Endothelial cell of hepatic sinusoid (primary cell): ENCODE measurements at regions not wholly inside any gene's neighbourhood (a gene's known extent, or its start where the extent isn't known, plus 50 kb on each side); places are given as distances from the start of the nearest gene placed in this dataset.

Source experiments
- in situ Hi-C: cut with HindIII; loops from 2 replicates; pipeline ENCODE4 v1.10.0; 2017; ENCODE audit warnings: low sequenced_read_pairs

GRCh38 chr2:221142341-221142740 is 429.8 kb downstream of the EPHA4 start:
- in situ Hi-C loops, result no loop called here

DNA sequence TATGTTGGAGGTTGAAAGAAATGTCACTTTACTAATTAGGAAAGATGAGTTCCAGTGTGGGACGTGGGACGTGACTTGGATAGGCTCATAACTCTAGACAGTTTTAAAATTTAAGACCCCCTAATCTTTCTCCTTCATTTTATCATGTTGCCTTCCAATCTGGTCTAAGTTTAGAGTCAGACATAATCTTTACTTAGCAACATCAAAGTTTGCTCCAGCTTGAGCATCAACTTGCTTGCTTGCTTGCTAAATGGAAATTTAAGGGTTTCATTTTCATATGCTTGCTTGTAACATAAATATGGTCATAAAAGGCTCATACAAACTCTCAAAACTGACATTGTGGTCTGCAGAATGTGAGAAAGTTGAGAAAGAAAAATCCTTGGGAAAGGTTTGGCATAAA is 428.9 kb downstream of the EPHA4 start:
- in situ Hi-C loops, result no loop called here

DNA sequence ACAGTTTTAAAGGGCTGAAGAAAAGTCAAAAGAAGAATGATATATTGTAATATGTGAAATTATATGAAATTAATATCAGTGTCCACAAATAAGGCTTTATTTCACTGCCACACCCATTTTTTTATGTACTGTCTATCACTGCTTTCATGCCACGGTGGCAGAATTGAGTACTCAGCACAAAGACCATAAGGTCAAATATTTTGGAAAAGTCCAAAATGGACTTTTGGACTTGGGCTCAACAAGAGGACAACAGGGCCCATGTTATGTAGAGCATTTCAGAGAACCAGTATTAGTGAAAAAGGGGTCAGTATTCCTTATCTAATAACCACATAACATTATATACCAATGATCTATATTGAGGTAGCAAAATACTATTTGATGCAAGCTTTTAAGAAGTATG is 427.2 kb downstream of the EPHA4 start:
- in situ Hi-C loops, result no loop called here

GRCh38 chr2:221145396-221145795 is 426.7 kb downstream of the EPHA4 start:
- in situ Hi-C loops, result no loop called here

DNA sequence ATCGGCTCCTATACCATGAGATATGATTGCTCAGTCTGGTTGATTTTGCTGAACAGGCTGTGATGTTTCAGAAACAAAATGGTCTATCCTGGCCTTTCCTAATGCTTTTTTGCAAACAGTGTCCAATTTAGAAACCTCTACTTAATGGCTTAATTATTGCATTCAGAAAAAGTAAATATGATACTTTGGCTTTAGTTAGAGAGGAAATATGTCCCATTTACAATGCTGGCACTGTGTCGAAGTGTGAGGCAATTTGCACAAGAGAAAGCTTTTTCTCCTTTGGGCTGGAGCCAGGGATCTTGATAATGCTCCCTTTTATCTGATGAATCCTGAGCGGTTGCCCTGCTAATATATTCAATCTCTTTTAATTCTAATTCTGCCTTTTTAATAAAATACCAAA is 418.9 kb downstream of the EPHA4 start:
- in situ Hi-C loops, result no loop called here

- in situ Hi-C loops, result no loop called here
Observed at GRCh38 chr2:221154176-221154575, 417.9 kb downstream of the EPHA4 start.

GRCh38 chr2:221156062-221156734 is 415.9 kb downstream of the EPHA4 start:
- in situ Hi-C loops, result no loop called here

DNA sequence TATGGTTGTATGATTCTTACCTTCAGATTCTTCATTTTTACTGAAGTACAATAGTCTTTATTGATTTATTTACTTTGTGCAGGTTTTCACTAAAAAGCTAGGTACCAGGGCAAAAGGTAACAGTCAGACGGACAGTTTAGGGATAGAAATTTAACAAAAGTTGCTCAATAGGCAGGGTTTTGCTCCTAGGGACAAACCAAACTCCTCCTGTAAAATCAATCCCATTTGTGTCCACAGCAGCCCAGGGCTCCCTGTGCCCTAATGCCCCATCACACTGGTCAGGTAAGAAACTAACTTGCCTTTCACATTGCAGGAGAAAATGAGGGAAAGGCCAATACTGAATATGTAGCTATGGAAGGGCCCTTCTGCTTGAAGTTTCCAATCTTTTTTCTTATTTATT is 410.9 kb downstream of the EPHA4 start:
- in situ Hi-C loops, result no loop called here

- in situ Hi-C loops, result no loop called here
Observed at GRCh38 chr2:221166292-221166691, 405.8 kb downstream of the EPHA4 start.

DNA sequence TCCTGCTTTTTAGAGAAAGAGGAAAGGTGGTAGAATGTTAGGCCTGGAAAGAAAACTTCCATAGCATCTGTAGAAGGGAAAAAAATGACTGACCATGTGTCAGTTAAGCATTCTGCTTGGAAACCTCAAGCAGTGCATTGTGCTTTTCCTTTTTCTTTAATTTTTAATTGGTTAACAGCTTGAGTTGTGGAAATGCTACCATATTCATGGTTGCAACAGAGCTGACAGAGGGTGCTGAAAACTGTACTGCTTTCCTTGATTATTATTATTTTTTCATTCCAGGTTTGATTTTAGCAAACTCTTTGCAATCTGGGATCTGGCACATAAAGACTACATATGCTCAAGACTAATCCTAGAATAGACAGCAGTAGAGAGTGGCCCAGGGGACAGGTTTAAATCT is 404.5 kb downstream of the EPHA4 start:
- in situ Hi-C loops, result no loop called here

GRCh38 chr2:221169724-221170123 is 402.4 kb downstream of the EPHA4 start:
- in situ Hi-C loops, result no loop called here

GRCh38 chr2:221170548-221170947 is 401.6 kb downstream of the EPHA4 start:
- in situ Hi-C loops, result no loop called here

- in situ Hi-C loops, result no loop called here
Observed at GRCh38 chr2:221176667-221177066, 395.4 kb downstream of the EPHA4 start.

- in situ Hi-C loops, result no loop called here
Observed at GRCh38 chr2:221178139-221178538, 394.0 kb downstream of the EPHA4 start.

DNA sequence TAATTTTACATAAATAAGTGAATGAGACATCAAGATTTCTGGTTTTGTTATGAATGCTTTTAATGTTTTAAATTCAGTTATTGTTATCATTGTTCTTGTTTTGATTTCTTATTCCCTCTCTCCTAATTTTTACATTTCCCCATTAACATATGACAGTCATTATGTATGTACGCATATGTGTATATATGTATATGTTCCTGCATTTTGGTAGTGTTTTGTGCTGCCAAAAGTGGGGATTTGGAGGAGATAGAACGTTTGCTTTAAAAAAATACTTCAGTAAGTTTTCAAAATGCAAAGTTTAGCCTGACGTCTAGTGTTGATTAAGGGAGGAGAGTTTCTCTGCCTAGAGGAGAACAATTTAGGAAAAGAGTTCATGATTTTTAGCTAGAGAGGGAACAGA is 385.2 kb downstream of the EPHA4 start:
- in situ Hi-C loops, result no loop called here

- in situ Hi-C loops, result no loop called here
Observed at GRCh38 chr2:221189431-221190067, 382.6 kb downstream of the EPHA4 start.

GRCh38 chr2:221195829-221196228 is 376.3 kb downstream of the EPHA4 start:
- in situ Hi-C loops, result no loop called here

- in situ Hi-C loops, result no loop called here
Observed at GRCh38 chr2:221197225-221197856, 374.8 kb downstream of the EPHA4 start.

DNA sequence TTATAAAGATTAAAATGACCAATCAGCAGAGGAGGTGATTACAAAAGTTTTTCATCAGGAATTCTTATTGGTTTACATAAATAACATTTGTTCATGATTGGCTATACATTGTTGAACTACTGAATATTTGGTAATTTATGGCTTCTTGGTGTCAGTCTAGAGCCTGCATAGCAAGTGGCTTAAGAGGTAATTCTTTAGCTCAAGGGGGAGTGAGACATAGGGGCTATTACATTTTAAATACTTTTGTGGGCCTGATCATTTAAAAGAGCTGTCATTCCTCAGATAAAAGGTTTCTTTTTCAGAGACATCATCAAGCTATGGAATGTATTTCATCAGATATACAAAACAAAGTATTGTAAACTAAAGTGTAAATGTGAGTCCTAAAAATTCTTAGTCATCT is 373.8 kb downstream of the EPHA4 start:
- in situ Hi-C loops, result no loop called here

DNA sequence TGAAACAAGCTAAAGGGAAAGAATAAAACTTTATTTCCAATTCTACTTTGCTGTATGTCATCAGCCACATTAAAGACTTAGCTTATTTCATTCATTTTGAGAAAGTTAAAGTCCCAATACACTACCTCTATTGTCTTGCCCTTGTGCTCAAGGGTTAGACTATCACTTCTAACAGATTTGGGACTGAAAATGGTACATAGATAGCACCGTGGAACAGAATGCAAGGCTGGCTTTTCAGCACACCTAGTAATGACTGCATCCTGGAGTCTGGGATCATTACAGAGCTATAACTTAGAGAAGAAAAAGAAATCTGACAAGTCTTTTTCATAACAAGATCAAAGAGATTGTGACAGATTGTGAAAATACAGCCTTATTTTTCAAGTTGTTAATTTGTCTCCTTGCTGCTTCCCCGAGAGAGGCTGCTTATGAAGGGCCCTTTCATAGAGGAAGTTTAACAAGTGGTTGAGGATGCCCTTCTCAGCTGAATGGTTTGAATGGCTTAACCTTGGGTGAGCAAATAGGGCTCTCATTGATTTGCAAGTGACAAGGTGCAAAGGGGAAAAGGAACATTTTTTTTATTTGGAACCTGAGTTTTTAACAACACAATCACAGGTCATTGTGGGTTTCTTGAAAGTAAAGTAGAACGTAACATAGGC is 371.8 kb downstream of the EPHA4 start:
- in situ Hi-C loops, result no loop called here

GRCh38 chr2:221202431-221202830 is 369.7 kb downstream of the EPHA4 start:
- in situ Hi-C loops, result no loop called here

- in situ Hi-C loops, result no loop called here
Observed at GRCh38 chr2:221203125-221203524, 369.0 kb downstream of the EPHA4 start.
